WTC11 (cell line): ENCODE measurements at regions not wholly inside any gene's neighbourhood (a gene's known extent, or its start where the extent isn't known, plus 50 kb on each side); places are given as distances from the start of the nearest gene placed in this dataset.

ENCODE experiments used
- ATAC-seq: fragments of 200-7000 bp; cut with Tn5 transposase; 2 replicates; pipeline ENCODE4 v1.10.0; 2021; ENCODE audit warnings: mild to moderate bottlenecking, moderate library complexity
- CTCF ChIA-PET: fragments of 300-600 bp; sonication (Branson Sonifier 250); formaldehyde crosslinking; loops from one replicate; lab custom pipeline; 2021; ENCODE audit warnings: antibody characterized with exemption; lab: Charles Lee
- POLR2A ChIA-PET: fragments of 350-600 bp; sonication (Branson Sonifier 250); formaldehyde crosslinking; loops from one replicate; lab custom pipeline; 2021; ENCODE audit warnings: antibody characterized with exemption; lab: Charles Lee
- DNase-seq: peaks from one replicate; pipeline ENCODE4 v3.0.0; 2021; ENCODE audit warnings: low spot score
- H3K27ac Mint-ChIP-seq: 2 replicates; pipeline ENCODE4 v1.8.0; 2021; ENCODE audit warnings: mixed read lengths
- H3K27me3 Mint-ChIP-seq: 2 replicates; pipeline ENCODE4 v1.8.0; 2021; ENCODE audit warnings: low read depth, mild to moderate bottlenecking, moderate library complexity, mixed read lengths
- H3K36me3 Mint-ChIP-seq: 2 replicates; pipeline ENCODE4 v1.8.0; 2021; ENCODE audit warnings: mixed read lengths
- H3K4me1 Mint-ChIP-seq: 2 replicates; pipeline ENCODE4 v1.8.0; 2022; ENCODE audit warnings: mixed read lengths
- H3K4me3 Mint-ChIP-seq: 2 replicates; pipeline ENCODE4 v1.8.0; 2021; ENCODE audit warnings: mild to moderate bottlenecking, moderate library complexity, mixed read lengths
- H3K9me3 Mint-ChIP-seq: 2 replicates; pipeline ENCODE4 v1.8.0; 2021; ENCODE audit warnings: mixed read lengths
- FOXP1 ChIP-seq: sonication (generic); formaldehyde crosslinking; IDR thresholded peaks from 2 replicates; pipeline ENCODE4 v1.8.0; 2022; ENCODE audit warnings: missing genetic modification reagents, mild to moderate bottlenecking, moderate library complexity, borderline replicate concordance
- IRF2 ChIP-seq: sonication (generic); formaldehyde crosslinking; IDR thresholded peaks from 2 replicates; pipeline ENCODE4 v1.8.0; 2022; ENCODE audit warnings: low read depth, missing genetic modification reagents, borderline replicate concordance
- JAZF1 ChIP-seq: fragments of 250-450 bp; sonication (Bioruptor Pico); IDR thresholded peaks from 2 replicates; pipeline ENCODE4 v1.9.0; 2021; ENCODE audit warnings: moderate library complexity, mild to moderate bottlenecking, inconsistent platforms
- MLX ChIP-seq: sonication (generic); formaldehyde crosslinking; IDR thresholded peaks from 2 replicates; pipeline ENCODE4 v1.8.1; 2023; ENCODE audit warnings: mild to moderate bottlenecking, missing genetic modification reagents, moderate library complexity
- MXD4 ChIP-seq: fragments of 250-450 bp; sonication (Bioruptor Pico); IDR thresholded peaks from 2 replicates; pipeline ENCODE4 v1.8.0; 2021; ENCODE audit warnings: mild to moderate bottlenecking, moderate library complexity, borderline replicate concordance
- NFE2L1 ChIP-seq: sonication (generic); formaldehyde crosslinking; IDR thresholded peaks from 2 replicates; pipeline ENCODE4 v1.8.1; 2023; ENCODE audit warnings: missing genetic modification reagents
- NFYB ChIP-seq: sonication (generic); formaldehyde crosslinking; conservative IDR thresholded peaks from 2 replicates; pipeline ENCODE4 v1.8.0; 2022; ENCODE audit warnings: low read depth, missing genetic modification reagents
- OVOL2 ChIP-seq: fragments of 250-450 bp; sonication (Bioruptor Pico); IDR thresholded peaks from 2 replicates; pipeline ENCODE4 v1.9.0; 2021; ENCODE audit warnings: mild to moderate bottlenecking, borderline replicate concordance
- SOX15 ChIP-seq: fragments of 250-450 bp; sonication (Bioruptor Pico); IDR thresholded peaks from 2 replicates; pipeline ENCODE4 v1.9.0; 2021; ENCODE audit warnings: mild to moderate bottlenecking
- ZNF219 ChIP-seq: sonication (generic); formaldehyde crosslinking; IDR thresholded peaks from 2 replicates; pipeline ENCODE4 v1.8.0; 2023; ENCODE audit warnings: missing genetic modification reagents, mild to moderate bottlenecking, borderline replicate concordance
- ZNF425 ChIP-seq: fragments of 250-450 bp; sonication (Bioruptor Pico); conservative IDR thresholded peaks from 2 replicates; pipeline ENCODE4 v1.9.0; 2021; ENCODE audit warnings: mild to moderate bottlenecking
- ZNF532 ChIP-seq: fragments of 250-450 bp; sonication (Bioruptor Pico); IDR thresholded peaks from 2 replicates; pipeline ENCODE4 v1.9.0; 2021; ENCODE audit warnings: mild to moderate bottlenecking, borderline replicate concordance
- TF ChIP-seq, protein P1 (sequence below): sonication (generic); formaldehyde crosslinking; IDR thresholded peaks from 2 replicates; pipeline ENCODE4 v1.8.0; 2022; ENCODE audit warnings: mild to moderate bottlenecking, missing genetic modification reagents
- TF ChIP-seq, protein P2 (sequence below): sonication (generic); formaldehyde crosslinking; IDR thresholded peaks from 2 replicates; pipeline ENCODE4 v1.8.0; 2022; ENCODE audit warnings: mild to moderate bottlenecking, missing genetic modification reagents
- TF ChIP-seq, protein P3 (sequence below): sonication (generic); formaldehyde crosslinking; IDR thresholded peaks from 2 replicates; pipeline ENCODE4 v1.8.1; 2022; ENCODE audit warnings: missing genetic modification reagents, borderline replicate concordance

GRCh38 chr18:26639149-26639548, 90.8 kb upstream of the KCTD1 start:
- DNase-seq, result no peak
- CTCF ChIA-PET, result interaction anchor here (1.9 kb wide), 1 partner anchor 18 kb away, joined by 6 read pairs; no protein-coding TSS in a partner anchor
- H3K4me1 Mint-ChIP-seq, result no peaks in the 10 kb centered on the region
- no peak overlapping the region for H3K27ac Mint-ChIP-seq
- no peak for TF ChIP-seq SOX15 (CRISPR knock-in tag)
- no peak for TF ChIP-seq FOXP1 (CRISPR knock-in tag)
- no peak for TF ChIP-seq ZNF425
- TF ChIP-seq, protein P1, sequence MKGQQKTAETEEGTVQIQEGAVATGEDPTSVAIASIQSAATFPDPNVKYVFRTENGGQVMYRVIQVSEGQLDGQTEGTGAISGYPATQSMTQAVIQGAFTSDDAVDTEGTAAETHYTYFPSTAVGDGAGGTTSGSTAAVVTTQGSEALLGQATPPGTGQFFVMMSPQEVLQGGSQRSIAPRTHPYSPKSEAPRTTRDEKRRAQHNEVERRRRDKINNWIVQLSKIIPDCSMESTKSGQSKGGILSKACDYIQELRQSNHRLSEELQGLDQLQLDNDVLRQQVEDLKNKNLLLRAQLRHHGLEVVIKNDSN (CRISPR knock-in tag), result no peak
- TF ChIP-seq MLX, result no peak
- TF ChIP-seq, protein P2, sequence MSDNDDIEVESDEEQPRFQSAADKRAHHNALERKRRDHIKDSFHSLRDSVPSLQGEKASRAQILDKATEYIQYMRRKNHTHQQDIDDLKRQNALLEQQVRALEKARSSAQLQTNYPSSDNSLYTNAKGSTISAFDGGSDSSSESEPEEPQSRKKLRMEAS (CRISPR knock-in tag), result no peak
- no peak for TF ChIP-seq IRF2 (CRISPR knock-in tag)
- no peak for TF ChIP-seq MXD4 (CRISPR knock-in tag)
- no peak for TF ChIP-seq ZNF219 (CRISPR knock-in tag)
- no peak for TF ChIP-seq ZNF532 (CRISPR knock-in tag)
- H3K4me3 Mint-ChIP-seq, result no peak overlapping the region
- H3K27me3 Mint-ChIP-seq, result no peaks in the 10 kb centered on the region
- POLR2A ChIA-PET, result no interaction called here
- 0 out of 2 replicates have a peak, but pooled peaks have one; percentile 20 for ATAC-seq
- no peaks in the 10 kb centered on the region for H3K9me3 Mint-ChIP-seq
- H3K36me3 Mint-ChIP-seq, result no peaks in the 10 kb centered on the region

DNA sequence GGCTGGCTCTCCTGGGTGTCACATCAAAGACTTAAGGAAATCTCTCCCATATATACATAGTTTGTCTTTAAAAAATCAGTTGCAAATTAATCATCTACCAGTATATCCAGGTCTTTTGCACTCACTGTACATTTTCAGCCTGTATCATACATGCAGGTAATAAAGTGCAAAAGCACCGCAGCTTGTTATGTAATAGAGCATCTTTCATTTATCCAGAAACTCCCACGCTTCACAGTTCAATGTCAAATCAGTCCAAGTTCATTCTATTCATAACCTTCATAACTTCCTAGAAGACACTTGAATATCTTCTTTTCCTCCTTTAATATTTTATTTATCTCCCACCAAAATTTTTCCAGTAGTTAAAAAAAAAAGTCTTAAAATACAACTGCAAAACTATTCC, 89.6 kb upstream of the KCTD1 start:
- Mint-ChIP-seq H3K27me3 (no peaks in the 10 kb centered on the region), H3K4me3 (no peak overlapping the region), H3K27ac (no peak overlapping the region), H3K4me1 (no peaks in the 10 kb centered on the region), H3K9me3 (no peaks in the 10 kb centered on the region), H3K36me3 (no peaks in the 10 kb centered on the region)
- ChIA-PET POLR2A (no interaction called here), CTCF (no interaction called here)
- no peak for TF ChIP-seq JAZF1
- TF ChIP-seq IRF2 (CRISPR knock-in tag), result no peak
- TF ChIP-seq OVOL2 (CRISPR knock-in tag), result no peak
- no peak for TF ChIP-seq NFE2L1 (CRISPR knock-in tag)
- TF ChIP-seq NFYB, result no peak
- TF ChIP-seq, protein P3, sequence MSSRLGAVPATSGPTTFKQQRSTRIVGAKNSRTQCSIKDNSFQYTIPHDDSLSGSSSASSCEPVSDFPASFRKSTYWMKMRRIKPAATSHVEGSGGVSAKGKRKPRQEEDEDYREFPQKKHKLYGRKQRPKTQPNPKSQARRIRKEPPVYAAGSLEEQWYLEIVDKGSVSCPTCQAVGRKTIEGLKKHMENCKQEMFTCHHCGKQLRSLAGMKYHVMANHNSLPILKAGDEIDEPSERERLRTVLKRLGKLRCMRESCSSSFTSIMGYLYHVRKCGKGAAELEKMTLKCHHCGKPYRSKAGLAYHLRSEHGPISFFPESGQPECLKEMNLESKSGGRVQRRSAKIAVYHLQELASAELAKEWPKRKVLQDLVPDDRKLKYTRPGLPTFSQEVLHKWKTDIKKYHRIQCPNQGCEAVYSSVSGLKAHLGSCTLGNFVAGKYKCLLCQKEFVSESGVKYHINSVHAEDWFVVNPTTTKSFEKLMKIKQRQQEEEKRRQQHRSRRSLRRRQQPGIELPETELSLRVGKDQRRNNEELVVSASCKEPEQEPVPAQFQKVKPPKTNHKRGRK (CRISPR knock-in tag), result no peak
- ATAC-seq (no peak), DNase-seq (no peak)
